HFF-Myc (cell line): ENCODE measurements at regions not wholly inside any gene's neighbourhood (a gene's known extent, or its start where the extent isn't known, plus 50 kb on each side); places are given as distances from the start of the nearest gene placed in this dataset.
"Not testable (repeated sequence)": the region's sequence is repeated elsewhere in the genome, so short reads cannot be mapped to it uniquely, and the experiment has no call there.

ENCODE experiments used
- DNase-seq: peaks from one replicate; pipeline ENCODE4 v3.0.0-alpha.2; 2011; ENCODE audit warnings: low read depth; ENCODE audit errors: extremely low read depth
- H3K4me3 ChIP-seq: replicated peaks from 2 replicates; pipeline ENCODE4 v1.5.1; 2011; ENCODE audit warnings: low read depth, mild to moderate bottlenecking, control low read depth, low read length
- TF ChIP-seq, protein P1 (sequence below): IDR thresholded peaks from 2 replicates; pipeline ENCODE4 v1.5.1; 2012; ENCODE audit warnings: mild to moderate bottlenecking, low read depth, low read length, control low read depth; ENCODE audit errors: missing control alignments

DNA sequence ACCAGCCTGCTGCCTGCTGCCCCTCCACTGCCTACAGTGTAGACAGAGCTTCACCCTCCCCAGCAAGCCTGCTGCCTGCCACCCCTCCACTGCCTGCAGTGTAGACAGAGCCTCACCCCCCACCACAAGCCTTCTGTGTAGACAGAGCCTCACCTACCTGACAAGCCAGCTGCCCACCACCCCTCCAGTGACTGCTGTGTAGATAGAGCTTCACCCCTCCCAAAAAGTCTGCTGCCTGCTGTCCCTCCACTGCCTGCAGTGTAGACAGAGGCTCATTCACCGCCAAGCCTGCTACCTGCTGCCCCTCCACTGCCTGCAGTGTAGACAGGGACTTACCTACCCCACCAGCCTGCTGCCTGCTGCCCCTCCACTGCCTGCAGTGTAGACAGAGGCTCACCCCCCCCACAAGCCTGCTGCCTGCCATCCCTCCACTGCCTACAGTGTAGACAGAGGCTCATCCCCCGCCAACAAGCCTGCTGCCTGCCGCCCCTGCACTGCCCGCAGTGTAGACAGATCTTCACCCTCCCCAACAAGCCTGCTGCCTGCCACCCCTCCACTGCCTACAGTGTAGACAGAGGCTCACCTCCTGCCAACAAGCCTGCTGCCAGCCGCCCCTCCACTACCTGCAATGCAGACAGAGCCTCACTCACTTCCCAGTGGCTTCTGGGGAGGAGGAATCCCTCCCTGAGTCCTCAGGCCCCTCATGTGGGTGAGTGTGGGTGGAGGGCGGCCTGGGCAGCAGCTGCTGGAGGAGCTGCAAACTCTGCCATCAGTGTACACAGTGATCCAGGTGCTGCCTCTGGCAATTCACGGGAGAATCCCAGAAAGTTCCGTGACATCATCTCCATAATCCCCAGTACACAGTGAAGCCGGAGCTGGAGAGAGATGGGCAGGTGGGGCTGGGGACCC is 140.9 kb downstream of the DLL1 start:
- TF ChIP-seq, protein P1, sequence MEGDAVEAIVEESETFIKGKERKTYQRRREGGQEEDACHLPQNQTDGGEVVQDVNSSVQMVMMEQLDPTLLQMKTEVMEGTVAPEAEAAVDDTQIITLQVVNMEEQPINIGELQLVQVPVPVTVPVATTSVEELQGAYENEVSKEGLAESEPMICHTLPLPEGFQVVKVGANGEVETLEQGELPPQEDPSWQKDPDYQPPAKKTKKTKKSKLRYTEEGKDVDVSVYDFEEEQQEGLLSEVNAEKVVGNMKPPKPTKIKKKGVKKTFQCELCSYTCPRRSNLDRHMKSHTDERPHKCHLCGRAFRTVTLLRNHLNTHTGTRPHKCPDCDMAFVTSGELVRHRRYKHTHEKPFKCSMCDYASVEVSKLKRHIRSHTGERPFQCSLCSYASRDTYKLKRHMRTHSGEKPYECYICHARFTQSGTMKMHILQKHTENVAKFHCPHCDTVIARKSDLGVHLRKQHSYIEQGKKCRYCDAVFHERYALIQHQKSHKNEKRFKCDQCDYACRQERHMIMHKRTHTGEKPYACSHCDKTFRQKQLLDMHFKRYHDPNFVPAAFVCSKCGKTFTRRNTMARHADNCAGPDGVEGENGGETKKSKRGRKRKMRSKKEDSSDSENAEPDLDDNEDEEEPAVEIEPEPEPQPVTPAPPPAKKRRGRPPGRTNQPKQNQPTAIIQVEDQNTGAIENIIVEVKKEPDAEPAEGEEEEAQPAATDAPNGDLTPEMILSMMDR = no peak
- DNase-seq = no peak
- H3K4me3 ChIP-seq = no peak overlapping the region

DNA sequence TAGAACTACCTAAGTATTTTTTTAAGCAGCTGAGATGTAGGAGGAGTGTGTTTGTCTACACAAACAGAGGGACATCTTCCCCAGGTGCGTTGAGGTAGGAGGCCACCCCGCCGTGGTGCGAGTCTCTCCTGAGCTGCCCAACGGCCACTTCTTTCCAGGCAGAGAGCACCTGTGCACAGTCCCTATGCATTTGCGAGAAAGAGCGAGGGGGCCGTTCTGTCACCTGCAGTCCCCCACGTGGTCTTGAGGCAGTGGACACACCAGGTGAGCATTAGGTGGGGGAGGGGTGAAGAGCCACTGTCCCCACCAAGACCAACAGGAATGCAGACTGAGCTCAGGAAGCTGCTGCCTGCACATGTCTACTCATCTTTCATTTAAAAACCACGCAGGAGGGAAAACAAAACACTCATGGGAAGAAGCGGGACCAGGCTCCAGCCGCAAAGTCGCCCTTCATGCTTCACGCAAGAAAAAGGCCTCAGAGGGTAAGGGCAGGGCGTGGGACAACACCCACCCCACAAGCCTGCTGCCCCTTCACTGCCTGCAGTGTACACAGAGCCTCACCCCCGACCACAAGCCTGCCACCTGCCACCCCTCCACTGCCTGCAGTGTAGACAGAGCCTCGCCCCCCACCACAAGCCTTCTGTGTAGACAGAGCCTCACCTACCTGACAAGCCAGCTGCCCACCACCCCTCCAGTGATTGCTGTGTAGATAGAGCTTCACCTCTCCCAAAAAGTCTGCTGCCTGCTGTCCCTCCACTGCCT is 142.0 kb downstream of the DLL1 start:
- TF ChIP-seq, protein P1 = no peak
- DNase-seq = no peak
- H3K4me3 ChIP-seq = no peak overlapping the region

- H3K4me3 ChIP-seq = no peak overlapping the region
- TF ChIP-seq, protein P1 = no peak
- no peak for DNase-seq
Measured at GRCh38 chr6:170147832-170148708, 142.8 kb downstream of the DLL1 start.

DNA sequence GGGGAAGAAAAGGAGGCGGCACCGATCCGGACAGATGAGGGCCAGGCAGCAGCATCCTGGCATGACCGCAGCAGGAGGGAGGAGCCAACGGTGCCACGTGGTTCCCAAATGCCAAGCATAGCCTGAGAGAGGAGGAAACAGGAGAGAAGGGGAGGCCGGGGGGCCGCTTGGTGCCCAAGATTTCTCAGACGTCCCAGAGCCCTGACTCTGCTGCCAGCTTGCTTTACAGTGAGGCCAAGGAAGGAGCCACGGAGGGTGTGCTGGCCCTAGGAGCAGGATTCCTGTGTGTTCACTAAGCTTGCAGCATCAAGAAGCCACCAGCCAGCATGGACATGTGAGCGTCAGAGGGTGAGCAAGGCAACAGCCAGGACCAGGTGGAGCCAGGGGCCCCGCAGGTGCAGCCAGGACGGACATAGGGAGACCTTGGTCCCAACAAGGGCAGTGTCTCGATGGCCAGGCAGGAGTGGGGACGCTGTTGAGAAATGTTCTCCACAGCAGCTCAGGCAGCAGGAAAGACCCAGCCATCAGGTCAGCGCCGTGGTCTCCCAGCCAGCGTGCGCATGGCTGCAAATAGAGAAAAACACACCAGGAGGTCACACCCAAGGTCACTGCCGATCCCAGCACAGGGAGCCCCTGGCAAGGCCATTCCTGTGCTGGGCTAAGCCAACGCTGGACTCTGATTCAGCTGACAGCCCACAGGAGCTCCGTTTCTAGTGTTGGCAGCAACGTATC is 143.7 kb downstream of the DLL1 start:
- DNase-seq = no peak
- TF ChIP-seq, protein P1 = no peak
- H3K4me3 ChIP-seq = no peak overlapping the region

DNA sequence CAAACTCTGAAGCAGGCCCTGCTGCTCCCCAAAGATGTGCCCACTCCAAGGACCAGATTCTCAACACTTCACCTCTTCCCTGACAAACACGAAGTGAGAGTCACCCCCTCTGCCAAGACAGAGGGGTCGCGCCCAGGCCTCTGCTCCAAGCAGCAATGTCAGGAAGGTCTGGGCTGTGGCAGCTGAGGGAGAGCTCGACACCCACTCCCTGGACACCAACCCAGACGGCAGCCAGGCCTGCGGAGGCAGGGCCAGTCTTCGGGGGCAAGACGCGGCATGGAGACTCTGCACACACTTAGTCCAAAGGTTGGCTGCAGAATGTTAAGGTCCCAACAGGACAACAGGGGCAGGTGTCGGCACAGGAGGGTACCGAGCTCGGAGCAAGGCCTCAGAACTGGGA is 144.2 kb downstream of the DLL1 start:
- no peak for DNase-seq
- TF ChIP-seq, protein P1 = no peak
- no peak overlapping the region for H3K4me3 ChIP-seq

- H3K4me3 ChIP-seq, DNase-seq: not testable (repeated sequence)
Measured at GRCh38 chr6:170146131-170146530, 144.7 kb downstream of the DLL1 start.

- H3K4me3 ChIP-seq, DNase-seq: not testable (repeated sequence)
Measured at GRCh38 chr6:170145716-170146115, 145.2 kb downstream of the DLL1 start.
